ENCODE measurements at regions not wholly inside any gene's neighbourhood (a gene's known extent, or its start where the extent isn't known, plus 50 kb on each side); places are given as distances from the start of the nearest gene placed in this dataset.

- no peak overlapping the region for H3K4me3 ChIP-seq (ENCODE audit: low read depth, low read length)
These were observed 372.8 kb upstream of the DUSP10 start for GRCh38 chr1:222114536-222115156.

DNA sequence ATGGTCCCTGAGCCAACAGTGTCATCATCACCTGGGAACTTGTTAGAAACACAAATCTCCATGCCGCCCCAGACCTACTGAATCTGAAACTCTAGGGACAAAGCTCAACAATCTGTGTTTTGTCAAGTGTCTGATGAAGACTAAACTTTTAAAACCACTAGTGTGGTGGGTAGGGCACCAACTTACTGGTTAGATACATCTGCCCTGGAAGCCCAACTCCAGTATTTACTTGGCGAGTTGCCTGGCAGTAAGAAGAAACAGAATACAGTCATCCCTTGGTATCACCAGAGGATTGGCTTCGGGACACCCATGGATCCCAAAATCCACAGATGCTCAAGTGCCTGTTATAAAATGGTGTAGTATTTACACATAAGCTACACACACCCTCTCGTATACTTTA, 367.9 kb upstream of the DUSP10 start:
- no peak overlapping the region for H3K4me3 ChIP-seq (ENCODE audit: low read depth, low read length)

DNA sequence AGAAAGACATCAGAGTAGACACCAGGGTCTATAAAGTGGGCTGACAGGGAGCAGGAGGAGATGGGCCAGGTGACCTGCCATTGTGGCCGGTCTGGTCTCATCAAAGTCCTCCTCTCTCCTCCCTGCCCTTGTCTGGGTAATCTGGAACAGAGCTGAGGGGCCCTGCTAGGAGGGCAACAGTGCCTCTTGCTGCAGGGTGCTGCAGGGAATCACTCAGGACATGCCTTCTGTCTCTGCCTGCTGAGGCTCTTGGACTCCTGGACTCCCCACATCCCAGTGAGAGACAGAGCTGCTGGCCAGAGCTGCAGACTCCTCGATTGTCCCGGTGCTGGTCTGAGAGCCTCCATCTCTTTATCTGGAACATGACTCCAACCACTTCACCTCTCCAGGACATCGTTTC, 366.1 kb upstream of the DUSP10 start:
- H3K4me3 ChIP-seq (ENCODE audit: low read depth, low read length): no peak overlapping the region

GRCh38 chr1:222107267-222107666, 365.4 kb upstream of the DUSP10 start:
- no peak overlapping the region for H3K4me3 ChIP-seq (ENCODE audit: low read depth, low read length)

DNA sequence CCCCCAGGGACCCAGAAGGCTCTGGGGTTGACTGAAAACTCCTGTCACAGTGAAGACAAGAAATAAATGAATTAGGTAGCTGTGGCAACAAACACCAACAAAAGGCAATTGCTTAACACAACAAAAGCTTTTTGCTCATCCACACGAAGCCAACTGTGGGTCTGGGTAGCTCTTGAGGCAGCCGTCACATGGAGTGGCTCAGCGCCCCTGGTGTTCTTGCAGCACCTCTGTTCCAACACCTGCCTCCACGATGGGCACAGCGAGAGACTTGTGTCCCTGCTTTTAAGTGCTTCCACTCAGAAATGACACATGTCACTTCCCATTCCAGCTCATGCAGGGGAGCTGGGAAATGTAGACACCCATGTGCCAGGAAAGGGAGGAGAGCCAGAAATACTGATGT, 364.5 kb upstream of the DUSP10 start:
- no peak overlapping the region for H3K4me3 ChIP-seq (ENCODE audit: low read depth, low read length)

- no peak overlapping the region for H3K4me3 ChIP-seq (ENCODE audit: low read depth, low read length)
These were observed 364.0 kb upstream of the DUSP10 start for GRCh38 chr1:222105861-222106260.

- no peak overlapping the region for H3K4me3 ChIP-seq (ENCODE audit: low read depth, low read length)
These were observed 363.5 kb upstream of the DUSP10 start for GRCh38 chr1:222105393-222105737.

DNA sequence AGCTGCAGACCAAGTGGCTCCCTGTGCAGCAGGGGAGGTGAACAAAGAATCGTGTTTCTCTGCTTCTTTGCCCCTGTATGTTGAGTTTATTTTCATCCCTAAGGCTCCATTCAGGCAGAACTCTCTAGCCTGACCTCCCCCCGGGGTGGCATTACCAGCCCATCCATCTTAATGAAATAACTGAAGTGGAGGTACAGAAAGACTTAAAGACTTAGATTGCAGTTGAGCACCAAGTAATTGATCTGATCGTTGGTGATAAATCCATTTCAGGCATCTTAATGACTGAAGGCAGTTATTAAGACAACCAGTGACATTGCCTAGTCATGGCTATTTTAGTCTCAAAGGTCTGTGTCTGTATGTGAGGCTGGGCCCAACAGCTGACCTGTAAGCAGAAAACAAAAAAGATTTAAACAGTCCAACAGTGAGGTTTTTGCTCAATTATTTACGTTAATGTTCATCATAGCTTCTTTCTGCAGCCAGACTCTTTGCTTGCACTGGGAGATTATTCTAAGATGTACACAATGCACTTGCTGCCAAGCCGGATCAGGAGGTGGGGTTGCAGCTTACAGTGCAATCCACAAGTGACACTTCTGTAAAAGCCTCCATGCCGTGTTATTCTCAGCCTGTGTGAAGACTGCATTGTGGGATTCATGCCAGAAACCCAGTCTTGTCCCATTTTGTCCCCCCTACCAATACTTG, 363.0 kb upstream of the DUSP10 start:
- H3K4me3 ChIP-seq (ENCODE audit: low read depth, low read length): no peak overlapping the region

GRCh38 chr1:222104097-222104496, 362.2 kb upstream of the DUSP10 start:
- no peak overlapping the region for H3K4me3 ChIP-seq (ENCODE audit: low read depth, low read length)

DNA sequence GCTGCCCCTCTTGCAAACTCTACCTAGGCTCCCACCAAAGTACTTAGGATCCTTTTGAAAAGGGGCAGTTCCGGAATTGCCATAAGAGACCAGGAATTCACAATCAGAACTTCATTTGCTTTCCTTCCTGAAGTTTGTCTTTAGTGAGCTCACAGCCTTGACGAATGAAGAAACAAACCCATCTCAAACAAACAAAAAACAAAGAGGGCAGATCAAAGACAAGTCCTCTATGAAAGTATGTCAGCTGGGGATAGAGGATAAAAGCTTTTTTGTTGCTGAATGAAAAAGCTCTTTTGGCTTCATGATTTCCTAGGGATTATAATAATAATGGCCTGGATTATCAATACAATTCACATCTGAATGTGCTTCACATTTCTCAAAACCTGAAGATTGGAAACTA, 357.9 kb upstream of the DUSP10 start:
- H3K4me3 ChIP-seq (ENCODE audit: low read depth, low read length): no peak overlapping the region

GRCh38 chr1:222098404-222098803, 356.5 kb upstream of the DUSP10 start:
- no peak overlapping the region for H3K4me3 ChIP-seq (ENCODE audit: low read depth, low read length)

DNA sequence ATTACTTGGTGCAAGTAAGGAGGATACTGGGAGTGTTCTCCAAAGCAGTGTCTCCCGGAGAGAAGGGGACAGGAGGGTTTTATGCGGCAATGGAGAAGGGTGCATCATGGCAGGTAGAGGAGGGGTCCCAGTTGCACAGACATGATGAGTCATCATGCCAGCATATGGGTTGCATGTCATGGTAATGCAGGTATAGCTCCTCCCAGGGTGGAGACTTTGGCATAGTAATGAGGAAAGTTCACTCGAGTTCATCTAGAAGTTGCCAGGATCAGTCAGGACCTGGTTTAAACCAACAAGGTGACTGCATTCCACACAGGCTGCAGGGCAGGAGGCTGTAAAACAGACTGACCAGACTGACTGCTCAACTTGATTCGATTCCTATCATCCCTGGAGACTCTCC, 355.7 kb upstream of the DUSP10 start:
- H3K4me3 ChIP-seq (ENCODE audit: low read depth, low read length): no peak overlapping the region

GRCh38 chr1:222096883-222097282, 355.0 kb upstream of the DUSP10 start:
- H3K4me3 ChIP-seq (ENCODE audit: low read depth, low read length): no peak overlapping the region

DNA sequence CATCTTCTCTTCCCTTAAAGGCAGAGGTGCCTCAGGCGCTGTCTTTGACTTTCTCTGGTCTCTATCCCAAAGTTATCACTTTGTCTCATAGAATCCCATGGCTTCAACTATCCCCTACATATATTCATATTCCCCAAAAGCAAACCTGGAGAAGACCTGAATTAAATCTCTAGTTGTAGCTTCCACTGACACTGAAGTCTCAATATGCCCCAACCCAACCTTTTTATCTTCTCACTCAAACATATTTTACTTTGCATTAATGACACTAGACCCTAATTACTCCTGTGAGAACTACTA, 354.5 kb upstream of the DUSP10 start:
- H3K4me3 ChIP-seq (ENCODE audit: low read depth, low read length): no peak overlapping the region

GRCh38 chr1:222095606-222096475, 354.0 kb upstream of the DUSP10 start:
- H3K4me3 ChIP-seq (ENCODE audit: low read depth, low read length): no peak overlapping the region

- H3K4me3 ChIP-seq (ENCODE audit: low read depth, low read length): no peak overlapping the region
These were observed 351.6 kb upstream of the DUSP10 start for GRCh38 chr1:222093518-222093917.

DNA sequence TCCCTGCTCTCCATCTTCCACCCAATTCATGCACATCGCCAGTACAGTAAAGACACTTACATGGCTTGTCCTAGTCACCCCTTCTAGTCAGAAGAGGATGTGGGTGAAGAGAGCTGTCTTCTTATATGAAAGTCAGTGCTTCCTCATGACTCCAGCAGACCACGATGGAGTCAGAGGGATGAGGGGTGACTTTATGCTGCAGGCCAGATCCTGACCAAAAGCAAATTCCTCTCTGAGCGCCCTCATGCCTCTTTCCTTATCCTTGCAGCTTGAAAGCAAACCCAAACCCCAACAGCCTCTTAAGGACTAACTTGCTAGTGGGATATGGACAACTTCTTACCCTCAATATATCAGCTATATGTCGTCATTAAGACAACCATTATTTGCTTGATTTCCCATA, 348.2 kb upstream of the DUSP10 start:
- no peak overlapping the region for H3K4me3 ChIP-seq (ENCODE audit: low read depth, low read length)

DNA sequence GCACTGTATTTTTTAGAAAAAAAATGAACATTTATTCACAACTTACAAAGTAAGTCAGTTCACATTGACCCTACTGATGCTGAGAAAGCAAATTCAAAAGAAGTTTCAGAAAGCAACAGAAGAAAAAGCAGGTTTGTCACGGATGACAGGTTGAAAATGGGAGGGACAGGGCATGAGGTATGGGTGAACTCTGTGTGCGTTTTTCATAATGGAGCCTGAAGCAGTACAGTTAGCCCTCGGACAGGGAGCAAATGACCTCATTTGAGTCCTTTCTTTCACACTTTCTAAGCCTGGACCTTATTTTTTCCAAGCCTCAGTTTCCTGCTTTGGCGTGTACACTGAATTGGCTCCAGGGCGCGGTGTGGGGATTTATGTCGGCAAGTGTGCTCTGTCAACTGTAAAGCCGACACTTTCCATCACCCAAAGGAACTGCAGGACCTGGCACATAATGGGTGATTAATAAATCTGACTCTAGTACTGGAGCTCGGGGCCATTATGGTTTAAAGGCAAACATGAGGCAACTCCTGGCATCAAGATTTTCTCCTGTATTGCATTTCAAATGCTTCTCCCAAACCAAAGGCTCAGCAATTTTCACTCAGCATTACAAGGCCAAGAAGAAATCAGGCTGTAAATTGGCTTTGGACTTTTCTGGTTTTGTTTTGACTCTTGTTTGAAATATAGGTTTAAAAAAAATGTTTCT, 345.5 kb upstream of the DUSP10 start:
- no peak overlapping the region for H3K4me3 ChIP-seq (ENCODE audit: low read depth, low read length)

DNA sequence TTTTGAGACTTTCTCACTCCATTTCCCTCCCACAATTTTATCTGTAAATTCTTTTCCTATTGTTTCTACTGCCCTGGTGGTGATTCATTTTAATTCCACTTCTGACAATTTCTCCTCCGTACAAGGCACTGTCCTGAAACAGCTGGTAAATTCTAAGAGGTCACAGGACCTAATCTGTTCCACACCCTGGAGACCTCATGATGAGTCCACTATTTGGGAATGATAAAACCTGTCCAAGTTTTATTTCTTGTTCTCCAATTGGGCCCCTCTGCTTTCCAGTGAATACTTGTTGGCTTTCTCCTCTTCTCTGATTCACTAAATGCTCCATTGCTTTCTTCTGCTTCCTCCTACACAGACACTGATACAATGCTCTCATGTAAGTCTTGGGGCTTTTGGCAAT, 343.1 kb upstream of the DUSP10 start:
- no peak overlapping the region for H3K4me3 ChIP-seq (ENCODE audit: low read depth, low read length)

DNA sequence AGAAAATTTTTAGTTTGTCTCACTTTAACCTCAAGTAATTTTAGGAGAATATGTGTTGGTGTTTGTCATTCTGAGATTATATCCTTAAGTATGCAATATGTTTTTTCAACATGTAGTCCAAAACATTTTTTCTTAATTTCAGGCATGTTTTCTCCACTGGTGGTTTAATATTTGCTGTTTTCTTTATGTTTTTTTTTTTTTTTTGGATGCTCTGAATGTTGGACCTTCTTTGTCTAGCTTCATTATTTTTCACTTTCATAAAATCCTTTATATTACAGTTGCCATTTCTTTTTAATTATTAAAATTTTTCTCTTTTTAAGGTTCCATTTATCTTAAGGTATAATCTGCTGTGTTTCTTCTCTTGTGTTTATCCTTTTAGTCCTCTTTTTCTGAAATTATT, 342.2 kb upstream of the DUSP10 start:
- H3K4me3 ChIP-seq (ENCODE audit: low read depth, low read length): no peak overlapping the region

GRCh38 chr1:222081859-222082258, 340.0 kb upstream of the DUSP10 start:
- no peak overlapping the region for H3K4me3 ChIP-seq (ENCODE audit: low read depth, low read length)

- no peak overlapping the region for H3K4me3 ChIP-seq (ENCODE audit: low read depth, low read length)
These were observed 337.7 kb upstream of the DUSP10 start for GRCh38 chr1:222079566-222079965.

Data from iPS-11a (cell line).